NB4 (cell line): ENCODE measurements at regions not wholly inside any gene's neighbourhood (a gene's known extent, or its start where the extent isn't known, plus 50 kb on each side); places are given as distances from the start of the nearest gene placed in this dataset.

ENCODE experiments used
- CTCF ChIP-seq: IDR thresholded peaks from one replicate; pipeline ENCODE4 v1.5.1; 2012; ENCODE audit warnings: low read depth, low read length
- MAX ChIP-seq: IDR thresholded peaks from 2 replicates; pipeline ENCODE4 v1.6.1; 2011; ENCODE audit warnings: low read depth, low read length

GRCh38 chr12:78442454-78442801 is 422.1 kb upstream of the SYT1 start:
- no peak for TF ChIP-seq CTCF
- TF ChIP-seq MAX, result no peak
